Activated gamma-delta T cell (primary cell): ENCODE measurements at regions not wholly inside any gene's neighbourhood (a gene's known extent, or its start where the extent isn't known, plus 50 kb on each side); places are given as distances from the start of the nearest gene placed in this dataset.

Source experiments
- DNase-seq: peaks from one replicate; lab custom pipeline; 2025; lab: John Stamatoyannopoulos, UW

DNA sequence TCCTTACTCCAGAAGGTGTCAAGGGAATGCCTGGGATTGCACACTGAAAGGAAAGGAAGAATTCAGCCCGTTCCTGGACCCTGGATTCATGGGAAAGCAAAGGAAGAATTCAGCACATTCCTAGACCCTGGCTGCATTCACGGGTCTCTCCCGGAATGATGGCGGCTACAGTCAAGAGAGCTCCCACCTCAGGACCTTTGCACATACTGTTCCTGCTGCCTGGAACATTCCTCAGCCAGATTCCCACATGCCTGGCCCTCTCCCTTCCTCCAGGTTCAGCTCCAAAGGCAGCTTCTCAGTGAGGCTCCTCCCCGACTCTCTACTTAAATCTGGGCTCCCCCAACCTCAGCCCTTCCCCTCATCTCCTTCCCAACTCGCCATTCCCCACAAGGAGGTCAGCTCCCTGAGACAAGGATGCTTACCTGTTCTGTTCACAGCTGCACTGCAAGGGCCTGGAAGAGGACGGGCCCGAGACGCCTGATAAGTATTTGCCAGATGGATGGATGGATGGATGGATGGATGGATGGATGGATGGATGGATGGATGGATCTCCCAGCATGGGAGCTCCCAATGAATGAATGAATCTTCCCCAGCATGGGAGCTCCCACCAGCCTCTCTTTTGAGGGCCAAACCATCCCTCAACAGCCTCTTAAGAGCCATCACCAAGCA is 77.4 kb downstream of the NCOR2 start:
- no peak for DNase-seq

DNA sequence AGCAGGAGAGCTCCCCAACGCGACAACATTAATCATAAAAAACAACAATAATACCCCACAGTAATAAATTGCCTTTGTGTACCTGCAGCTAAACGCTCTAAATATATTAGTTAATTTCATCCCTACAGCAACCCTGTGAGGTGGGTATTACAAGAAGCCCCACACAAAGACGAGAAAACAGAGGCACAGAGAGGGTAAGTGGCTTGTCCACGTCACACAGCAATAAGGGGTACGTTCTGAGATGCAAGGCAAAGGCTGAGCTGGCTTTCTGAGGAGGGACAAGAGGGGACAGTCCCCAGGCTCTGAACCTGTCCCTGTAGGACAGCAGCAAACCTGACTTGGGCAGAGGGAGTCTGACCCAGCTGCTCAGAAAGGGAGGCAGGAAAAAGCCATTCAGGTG is 78.2 kb downstream of the NCOR2 start:
- DNase-seq, result no peak

DNA sequence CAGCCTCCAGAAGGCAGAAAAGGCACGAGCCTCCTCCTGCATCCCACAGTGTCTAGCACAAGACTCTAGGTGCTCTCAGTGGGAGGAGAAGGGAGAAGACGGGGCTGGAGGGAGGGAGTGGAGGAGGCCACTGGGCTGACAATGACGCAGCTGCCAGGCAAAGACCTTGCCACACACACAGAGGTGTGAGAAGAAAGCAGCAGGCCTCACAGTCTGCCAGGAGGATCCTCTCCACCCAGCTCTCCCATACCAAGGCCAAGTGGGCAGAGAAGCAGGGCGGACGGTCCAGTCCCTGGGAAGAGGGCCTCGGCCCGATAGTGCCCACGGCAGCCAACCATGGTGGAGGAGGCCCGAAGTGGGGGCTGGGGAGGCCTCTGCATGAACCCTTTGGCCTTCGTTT is 78.9 kb downstream of the NCOR2 start:
- no peak for DNase-seq

DNA sequence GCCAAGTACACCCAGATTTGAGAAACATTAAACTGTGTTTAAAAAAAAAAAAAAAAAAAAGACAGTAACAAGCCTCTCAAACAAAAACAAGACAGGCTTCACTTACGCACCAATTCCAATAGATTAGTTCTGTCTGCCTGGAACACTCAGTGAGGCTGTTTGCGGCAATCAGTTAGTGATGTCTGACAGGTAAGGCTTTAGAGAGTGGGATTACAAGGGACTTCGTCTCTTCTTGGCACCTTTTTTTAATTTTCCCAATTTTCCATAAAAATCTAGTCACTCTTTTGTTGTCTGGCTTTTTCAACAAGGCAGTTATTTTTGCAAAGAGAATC is 79.6 kb downstream of the NCOR2 start:
- DNase-seq, result no peak

DNA sequence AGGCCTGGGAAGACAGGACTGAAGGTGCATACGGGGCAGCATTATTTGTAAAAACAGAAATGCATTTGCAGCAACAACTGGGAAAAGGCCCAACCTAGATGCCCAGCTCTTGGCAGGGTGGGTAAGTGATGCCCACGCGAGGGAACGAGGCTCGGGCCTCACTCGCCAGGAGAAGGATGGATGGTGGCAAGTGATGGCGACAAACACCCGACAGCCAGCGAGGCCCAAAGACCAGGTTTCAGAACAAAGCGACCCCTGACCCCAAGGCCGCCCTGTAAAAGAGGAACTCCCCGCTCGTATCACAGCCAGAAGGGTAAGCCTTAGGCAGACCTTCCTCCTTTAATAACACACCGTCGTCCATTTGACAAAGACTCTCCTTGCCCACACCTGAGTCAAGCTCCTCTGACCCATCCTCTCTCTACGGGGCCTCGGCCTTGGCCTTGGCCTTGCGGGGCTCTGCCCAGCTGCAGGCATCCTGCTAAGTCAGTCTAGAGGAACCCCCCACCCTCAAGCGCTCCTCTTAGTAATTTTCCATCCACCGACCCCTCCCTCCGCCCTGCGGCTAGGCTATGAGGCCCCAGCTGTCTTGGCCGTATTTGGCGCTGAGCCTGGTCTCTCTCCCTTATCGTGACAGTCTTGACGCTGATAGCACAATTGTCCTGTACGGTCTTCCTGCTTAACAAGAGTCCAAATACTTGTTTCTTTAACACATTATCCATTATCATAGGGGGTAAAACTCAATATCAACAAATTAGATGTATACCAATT is 80.2 kb downstream of the NCOR2 start:
- no peak for DNase-seq

DNA sequence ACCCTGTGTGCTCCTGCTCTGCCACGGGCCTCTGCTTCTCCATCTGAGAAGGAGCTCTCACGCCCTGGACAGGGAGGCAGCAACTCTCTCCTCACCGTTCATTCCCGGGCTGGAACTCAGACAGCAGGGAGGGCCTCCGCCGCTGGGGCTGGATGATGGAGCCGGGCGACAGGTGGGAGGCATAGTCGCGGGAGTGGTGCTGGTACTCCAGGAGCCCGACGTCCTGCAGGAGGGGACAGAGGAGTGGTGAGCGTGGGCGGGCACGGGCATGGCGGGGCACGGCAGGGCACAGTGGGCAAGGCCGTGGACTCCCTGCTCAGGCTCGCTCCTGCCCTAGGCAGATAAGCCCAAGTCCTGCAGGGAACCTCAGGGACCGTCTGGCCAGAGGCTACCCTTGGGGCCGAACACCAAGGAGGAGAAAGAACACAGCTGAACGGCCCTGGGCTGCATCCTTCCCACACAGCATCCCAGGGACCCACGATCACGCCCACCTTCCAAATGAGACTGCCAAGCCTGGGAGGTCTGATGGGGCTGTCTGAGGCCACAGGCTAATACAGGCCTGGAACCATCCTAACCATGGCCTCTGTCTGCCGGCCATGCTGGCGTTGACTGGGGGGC is 81.0 kb downstream of the NCOR2 start:
- DNase-seq, result no peak

DNA sequence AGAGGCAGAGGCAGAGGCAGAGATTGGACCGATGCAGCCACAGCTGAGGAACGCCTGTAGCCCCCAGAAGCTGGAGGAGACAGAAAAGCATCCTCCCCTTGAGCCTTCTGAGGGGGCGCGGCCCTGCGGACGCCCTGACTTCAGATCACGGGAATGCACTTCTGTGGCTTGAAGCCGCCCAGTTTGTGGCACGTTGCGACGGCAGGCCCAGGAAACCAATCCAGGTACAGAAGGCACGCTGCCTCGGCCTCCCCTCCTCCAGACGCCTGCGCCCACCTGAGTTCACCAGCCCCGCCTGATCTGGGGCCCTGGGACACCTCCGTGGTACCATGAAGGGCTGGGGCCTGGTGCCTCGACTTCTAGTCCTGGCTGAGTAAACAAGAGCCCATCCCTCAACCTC is 82.0 kb downstream of the NCOR2 start:
- DNase-seq, result no peak

DNA sequence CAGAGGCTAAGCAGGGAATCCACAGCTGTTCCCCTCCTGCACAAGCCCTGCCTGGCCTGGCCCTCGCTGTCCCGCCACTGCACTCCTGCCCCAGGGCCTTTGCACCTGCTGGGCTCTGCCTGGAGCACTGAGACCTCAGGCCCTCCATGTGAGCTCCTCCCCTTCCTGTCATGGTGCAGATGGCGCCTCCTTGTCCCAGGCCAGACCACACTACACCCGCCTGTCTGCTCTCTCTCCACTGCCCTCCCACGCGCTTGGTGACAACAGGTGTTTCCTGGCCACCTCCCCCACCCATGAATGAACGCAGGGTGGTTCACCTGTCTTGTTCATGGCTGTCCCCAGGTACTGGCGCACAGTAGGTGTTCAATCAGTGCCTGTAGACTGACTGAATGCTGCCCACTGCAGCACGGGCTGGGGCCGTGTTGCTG is 82.9 kb downstream of the NCOR2 start:
- no peak for DNase-seq

DNA sequence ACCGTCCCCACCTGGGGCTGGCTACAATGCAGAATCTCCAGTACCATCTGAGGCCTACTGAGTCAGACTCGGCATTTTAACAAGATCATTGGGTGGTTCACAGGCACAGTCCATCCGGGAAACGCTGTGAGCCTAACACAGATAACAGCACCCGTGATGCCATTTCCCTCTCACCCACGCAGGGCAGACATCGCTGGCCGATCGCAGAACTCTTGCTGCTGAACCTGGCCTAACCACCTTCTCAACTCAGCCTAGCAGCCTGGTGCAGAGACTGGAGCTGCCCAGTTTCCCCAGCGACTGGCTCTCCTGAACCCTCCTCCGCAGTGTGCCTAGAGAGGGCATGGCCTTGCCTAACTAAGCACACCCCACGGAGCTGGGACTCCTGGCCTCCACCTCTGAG is 83.3 kb downstream of the NCOR2 start:
- no peak for DNase-seq

DNA sequence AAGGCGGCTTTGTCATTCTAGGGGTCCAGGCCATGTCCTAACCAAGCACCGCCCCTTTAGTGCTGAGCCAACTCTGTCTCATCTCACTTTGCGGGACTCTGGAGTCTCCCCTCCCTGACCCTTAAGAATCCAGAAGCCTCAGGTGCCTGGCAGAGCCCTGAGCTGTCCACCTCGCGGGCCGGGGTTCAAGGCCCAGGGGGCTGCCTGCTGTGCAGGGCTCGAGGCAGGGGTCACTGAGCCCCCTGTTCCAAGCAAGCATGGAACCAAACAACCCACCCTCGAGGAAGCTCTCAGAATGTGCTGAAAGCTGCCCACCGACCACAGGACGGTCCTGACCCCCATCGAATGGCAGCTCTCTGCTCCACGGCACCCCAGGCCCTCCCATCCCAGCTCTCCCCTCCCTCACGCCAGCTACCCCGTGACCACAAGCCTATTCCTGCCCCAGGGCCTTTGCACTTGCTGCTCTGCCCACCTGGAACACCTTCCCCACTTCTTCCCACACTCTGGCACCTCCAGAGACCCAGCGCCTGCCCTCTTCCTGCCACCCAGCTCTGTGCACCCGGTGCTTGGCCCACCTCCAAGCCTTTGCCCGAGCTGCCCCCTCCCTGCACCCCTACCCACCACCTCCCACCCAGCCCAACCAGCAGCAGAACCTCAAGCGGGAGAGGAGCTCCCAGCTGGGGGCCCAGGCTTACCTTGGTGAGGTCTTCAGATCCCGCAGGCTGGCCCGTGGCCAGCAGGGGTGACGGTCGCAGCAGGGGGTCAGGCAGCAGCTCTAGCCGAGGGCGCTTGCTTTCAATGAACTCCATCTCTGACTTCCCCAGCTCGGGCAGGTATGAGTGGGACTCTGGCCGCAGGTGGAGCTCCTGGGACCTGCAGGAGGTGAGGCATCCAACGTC is 84.3 kb downstream of the NCOR2 start:
- no peak for DNase-seq

DNA sequence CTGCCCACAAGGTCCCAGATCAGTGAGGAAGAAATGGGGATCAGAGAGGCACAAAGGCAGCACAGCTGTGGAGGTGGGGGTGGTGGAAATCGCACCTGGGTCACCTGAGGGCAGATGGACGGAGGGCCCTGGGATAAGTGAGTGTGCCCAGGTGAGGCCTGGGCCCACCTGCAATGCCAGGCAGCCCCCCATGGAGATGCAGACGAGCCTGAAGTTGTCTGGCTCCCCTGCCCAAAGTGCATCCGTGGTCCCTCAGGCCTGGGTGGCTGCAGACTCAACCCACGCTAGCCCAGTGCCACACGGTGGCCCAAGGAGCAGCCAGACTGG is 84.9 kb downstream of the NCOR2 start:
- no peak for DNase-seq

DNA sequence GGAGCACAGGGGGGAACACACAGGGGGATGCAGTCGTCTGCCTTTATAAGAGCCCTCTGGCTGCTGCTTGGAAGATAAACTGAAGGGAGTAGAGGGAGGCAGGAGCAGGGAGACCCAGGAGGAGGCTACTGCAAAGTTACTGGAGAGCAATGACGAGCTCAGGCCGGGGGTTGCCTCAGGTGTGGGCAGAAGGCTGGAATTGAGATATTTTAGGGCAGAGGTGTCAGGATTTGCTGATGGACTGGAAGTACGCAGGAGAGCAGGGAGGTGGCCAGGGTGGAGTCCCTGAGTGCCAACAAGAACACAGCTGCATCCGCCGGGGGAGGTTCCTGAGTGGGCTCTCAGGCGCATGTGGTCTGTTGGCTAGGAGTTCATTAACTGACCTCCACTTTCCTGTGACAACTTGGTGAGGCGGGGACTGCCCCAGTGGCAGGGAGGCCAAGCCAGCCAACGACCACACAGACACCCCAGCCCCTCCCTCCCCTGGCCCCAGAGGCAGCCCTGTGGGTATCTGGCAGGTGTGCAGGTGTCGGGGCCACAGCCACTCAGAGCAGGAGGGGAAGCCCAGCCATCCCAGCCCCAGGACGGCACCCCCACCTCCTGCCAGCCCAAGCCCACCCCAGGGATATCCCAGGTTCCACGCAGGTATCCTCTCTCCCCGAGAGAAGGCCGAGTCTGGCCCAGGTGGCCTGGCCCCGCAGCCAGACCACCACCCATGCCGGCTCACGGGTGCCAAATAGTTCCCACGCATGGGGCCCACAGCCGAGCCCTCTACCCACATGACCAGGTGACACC is 85.4 kb downstream of the NCOR2 start:
- DNase-seq, result no peak

DNA sequence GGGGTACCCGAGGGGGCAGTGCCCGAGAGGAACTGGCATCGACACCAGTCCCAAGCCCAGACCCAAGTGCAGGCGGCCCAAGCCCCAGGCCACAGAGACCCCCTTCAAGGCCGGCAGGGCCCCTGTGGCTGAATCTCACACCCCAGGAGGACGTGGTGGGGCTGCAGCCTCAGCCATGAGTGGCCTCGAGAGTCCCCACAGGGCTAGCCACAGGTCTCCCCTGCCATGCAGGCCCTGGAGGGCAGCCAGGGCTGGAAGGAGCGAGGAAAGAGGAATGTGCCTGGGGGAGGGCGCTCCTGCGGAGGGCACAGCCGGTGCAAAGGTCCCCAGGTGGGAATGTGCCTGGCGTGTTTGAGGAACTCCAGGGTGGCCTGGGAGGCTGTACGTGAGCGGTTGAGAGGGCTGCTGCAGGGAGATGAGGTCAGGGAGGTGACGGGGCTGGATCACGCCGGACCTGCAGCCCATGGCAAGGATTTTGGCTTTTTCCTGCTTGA is 86.1 kb downstream of the NCOR2 start:
- no peak for DNase-seq

DNA sequence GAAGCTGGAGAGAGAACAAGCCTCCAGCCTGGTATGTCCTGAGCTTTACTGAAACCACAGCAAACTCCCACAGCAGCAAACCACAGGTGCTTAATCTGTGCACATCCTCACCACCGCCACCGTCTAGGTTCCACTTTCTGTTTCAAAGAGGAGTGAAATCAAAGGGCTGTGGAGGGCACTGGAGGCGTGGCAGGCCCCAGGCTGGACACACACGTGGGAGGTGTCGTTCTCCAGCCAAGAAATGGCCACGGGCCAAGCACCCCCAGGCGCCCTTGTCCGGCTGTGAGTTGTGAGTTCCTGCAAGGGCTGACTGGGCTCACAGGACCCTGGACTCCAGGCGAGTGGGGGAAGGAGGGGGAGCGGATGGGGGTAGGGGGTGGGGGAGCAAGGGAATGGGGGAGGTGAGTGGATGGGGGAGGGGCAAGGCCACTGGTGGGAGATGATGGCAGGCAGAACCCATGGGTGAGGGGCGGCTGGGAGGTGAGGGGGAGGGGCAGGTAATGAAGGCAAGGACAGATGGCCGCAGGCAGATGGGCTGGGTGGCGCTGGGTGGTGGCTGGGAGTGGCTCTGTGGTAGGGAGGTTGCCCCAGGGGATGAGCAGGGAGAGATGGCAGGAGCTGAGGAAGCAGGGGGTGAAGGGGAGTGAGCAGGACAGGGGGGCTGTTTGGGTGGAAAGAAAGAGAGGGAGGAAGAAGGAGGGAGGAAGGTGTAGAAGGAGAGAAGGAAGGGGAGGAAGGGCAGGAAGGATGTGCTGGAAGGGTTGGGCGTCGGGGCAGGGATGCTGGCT is 86.7 kb downstream of the NCOR2 start:
- DNase-seq, result no peak

DNA sequence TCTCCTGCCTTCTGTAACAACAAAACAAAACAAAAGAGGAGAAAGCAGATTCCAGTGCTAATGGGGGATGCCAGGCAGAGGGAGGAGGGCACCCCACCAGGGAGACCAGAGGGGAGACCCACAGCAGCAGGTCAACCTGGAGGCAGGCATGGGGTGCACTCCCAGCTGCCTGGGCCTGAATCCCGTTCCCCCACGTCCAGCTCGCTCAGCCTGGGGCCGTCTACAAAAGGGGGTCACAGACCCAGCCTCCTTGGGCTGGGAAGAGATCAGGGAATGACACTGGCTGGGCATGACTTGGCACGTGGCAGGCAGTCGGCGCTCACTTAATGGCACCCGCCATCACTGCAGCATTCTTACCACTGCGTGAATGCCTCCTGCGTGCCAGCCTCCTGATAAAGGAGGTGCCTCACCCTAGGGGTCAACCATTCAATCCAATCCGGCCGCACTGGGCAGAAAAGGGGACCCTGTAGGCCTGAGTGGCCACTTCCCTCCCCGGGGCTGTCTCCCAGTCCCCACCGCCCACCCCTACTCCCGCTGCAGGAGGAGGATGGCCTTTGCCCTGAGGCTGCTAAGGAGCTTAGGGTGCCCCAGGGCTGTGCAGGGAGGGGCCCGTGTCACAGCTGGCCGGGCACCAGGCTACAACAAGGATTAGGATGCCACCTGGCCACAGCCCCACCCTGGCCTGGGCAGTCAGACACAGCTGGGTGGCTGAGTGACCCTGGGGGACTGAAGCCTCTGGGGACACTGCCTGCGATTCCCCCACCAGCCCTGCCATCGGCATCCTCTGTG is 87.5 kb downstream of the NCOR2 start:
- no peak for DNase-seq

DNA sequence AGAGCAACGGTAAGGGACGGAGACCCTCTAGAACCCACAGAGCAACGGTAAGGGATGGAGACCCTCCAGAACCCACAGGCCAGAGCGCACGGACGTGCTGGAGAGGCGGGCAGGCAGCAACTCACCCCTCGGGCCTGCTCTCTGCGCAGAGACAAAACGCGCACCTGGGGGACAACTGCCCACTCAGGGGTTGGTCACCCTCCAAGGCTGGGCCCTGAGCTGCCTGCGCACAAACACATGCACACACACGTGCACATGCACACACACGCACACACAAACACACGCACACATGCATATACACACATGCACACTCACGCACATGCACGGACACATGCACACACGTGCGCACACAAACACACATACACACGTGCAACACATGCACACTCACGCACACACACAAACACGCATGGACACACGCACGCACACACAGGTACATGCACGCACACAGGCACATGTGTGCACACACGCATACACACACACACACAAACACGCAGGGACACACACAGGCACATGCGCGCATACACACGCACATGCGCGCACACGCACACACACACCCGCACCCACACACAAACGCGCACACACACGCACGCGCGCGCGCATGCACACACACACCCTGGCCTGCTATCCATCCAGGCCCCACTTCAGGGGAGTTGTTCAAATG is 88.3 kb downstream of the NCOR2 start:
- no peak for DNase-seq

DNA sequence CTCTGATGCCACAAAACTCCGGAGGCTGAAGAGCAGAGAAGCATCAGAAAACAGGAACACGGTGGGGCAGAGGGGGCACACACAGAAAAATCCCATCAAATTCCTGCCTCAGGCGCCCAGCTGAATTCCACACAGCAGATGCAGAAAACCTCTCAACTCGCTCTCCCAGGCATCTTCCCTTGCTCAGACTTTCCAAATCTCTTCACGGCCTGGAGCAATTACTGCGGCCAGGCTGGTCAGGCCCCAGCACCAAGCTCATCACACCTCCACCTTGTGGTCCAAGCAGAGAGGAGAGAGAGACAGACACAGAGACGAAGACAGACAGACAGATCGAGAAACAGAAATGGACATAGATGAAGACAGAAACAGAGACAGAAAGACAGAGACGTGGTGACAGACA is 89.0 kb downstream of the NCOR2 start:
- DNase-seq, result no peak

DNA sequence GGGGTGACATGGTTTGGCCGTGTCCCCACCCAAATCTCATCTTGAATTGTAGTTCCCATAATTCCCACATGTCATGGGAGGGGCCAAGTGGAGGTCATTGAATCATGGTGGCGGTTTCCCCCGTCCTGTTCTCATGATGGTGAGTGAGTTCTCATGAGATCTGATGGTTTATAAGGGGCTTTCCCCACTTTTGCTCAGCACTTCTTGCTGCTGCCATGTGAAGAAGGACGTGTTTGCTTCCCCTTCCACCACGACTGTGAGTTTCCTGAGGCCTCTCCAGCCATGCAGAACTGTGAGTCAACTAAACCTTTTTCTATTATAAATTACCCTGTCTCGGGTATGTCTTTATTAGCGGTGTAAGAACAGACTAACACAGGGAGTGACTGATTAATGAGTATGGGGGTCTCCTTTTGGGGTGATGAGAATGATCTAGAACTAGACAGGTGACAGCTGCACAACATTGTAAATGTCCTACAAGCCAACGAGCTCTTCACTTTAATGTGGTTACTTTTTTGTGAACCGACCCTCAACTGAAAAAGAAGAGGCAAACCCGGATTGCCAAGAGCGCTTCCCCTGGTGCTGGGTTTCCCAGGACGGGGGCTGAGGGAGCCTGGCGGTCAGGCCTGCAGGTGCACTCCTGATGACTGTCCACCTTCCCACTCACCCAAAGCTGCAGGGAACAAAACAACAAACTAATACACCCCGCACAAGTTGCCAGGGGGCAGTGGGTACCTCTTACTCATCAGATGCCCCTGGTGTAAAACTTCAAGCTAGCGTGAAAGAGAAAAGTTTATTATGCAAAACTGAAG is 90.1 kb downstream of the NCOR2 start:
- DNase-seq, result no peak

DNA sequence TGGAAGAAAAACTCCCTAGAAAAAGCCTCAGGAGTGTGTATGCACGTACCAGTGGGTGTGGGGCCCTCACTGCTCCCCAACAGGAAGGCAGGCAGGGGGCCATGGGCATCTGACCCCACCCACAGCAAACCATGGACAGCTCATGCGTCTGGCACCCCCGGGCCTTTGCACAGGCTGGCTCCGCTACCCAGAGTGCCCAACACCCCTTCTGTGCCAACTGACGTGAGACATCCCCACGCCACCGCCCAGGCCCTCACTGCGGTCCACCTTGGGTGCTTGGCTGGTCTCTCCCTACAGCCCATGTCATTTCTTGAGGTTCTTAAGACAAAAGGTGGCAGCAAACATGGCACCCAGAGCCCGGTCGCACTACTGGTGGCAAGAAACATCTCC is 91.4 kb downstream of the NCOR2 start:
- no peak for DNase-seq
